ENCODE measurements at regions not wholly inside any gene's neighbourhood (a gene's known extent, or its start where the extent isn't known, plus 50 kb on each side); places are given as distances from the start of the nearest gene placed in this dataset.

GRCh38 chr3:67765575-67765974, 111.2 kb upstream of the SUCLG2 start:
- H3K4me3 ChIP-seq = no peak overlapping the region
- no peak overlapping the region for H3K27ac ChIP-seq

GRCh38 chr3:67745296-67745695, 90.9 kb upstream of the SUCLG2 start:
- no peak overlapping the region for H3K27ac ChIP-seq
- no peak overlapping the region for H3K4me3 ChIP-seq

GRCh38 chr3:67744699-67745098, 90.3 kb upstream of the SUCLG2 start:
- H3K27ac ChIP-seq = no peak overlapping the region
- H3K4me3 ChIP-seq = no peak overlapping the region

GRCh38 chr3:67739851-67740250, 85.4 kb upstream of the SUCLG2 start:
- H3K4me3 ChIP-seq = no peak overlapping the region
- no peak overlapping the region for H3K27ac ChIP-seq

GRCh38 chr3:67737906-67738865, 83.8 kb upstream of the SUCLG2 start:
- Histone ChIP-seq H3K4me3 (no peak overlapping the region), H3K27ac (no peak overlapping the region)

GRCh38 chr3:67737140-67737539, 82.7 kb upstream of the SUCLG2 start:
- no peak overlapping the region for H3K27ac ChIP-seq
- no peak overlapping the region for H3K4me3 ChIP-seq

- Histone ChIP-seq H3K27ac (no peak overlapping the region), H3K4me3 (no peak overlapping the region)
Observed at GRCh38 chr3:67733269-67733950, 79.0 kb upstream of the SUCLG2 start.

GRCh38 chr3:67724434-67724833, 70.0 kb upstream of the SUCLG2 start:
- no peak overlapping the region for H3K4me3 ChIP-seq
- H3K27ac ChIP-seq = no peak overlapping the region

- no peak overlapping the region for H3K4me3 ChIP-seq
- H3K27ac ChIP-seq = no peak overlapping the region
Observed at GRCh38 chr3:67723863-67724262, 69.5 kb upstream of the SUCLG2 start.

GRCh38 chr3:67719333-67719732, 64.9 kb upstream of the SUCLG2 start:
- no peak overlapping the region for H3K4me3 ChIP-seq
- no peak overlapping the region for H3K27ac ChIP-seq

- no peak overlapping the region for H3K27ac ChIP-seq
- H3K4me3 ChIP-seq = no peak overlapping the region
Observed at GRCh38 chr3:67715971-67716370, 61.6 kb upstream of the SUCLG2 start.

- no peak overlapping the region for H3K27ac ChIP-seq
- no peak overlapping the region for H3K4me3 ChIP-seq
Observed at GRCh38 chr3:67713764-67714469, 59.5 kb upstream of the SUCLG2 start.

GRCh38 chr3:67712259-67712658, 57.8 kb upstream of the SUCLG2 start:
- Histone ChIP-seq H3K4me3 (no peak overlapping the region), H3K27ac (no peak overlapping the region)

GRCh38 chr3:67710396-67710795, 56.0 kb upstream of the SUCLG2 start:
- H3K4me3 ChIP-seq = no peak overlapping the region

GRCh38 chr3:67706934-67707333, 52.5 kb upstream of the SUCLG2 start:
- Histone ChIP-seq H3K27ac (no peak overlapping the region), H3K4me3 (no peak overlapping the region)

More at GRCh38 chr3:67710396-67710795, 56.0 kb upstream of the SUCLG2 start:
- no peak overlapping the region for H3K27ac ChIP-seq

GRCh38 chr3:67704322-67704721, 49.9 kb upstream of the SUCLG2 start:
- H3K27ac ChIP-seq = no peak overlapping the region

More at GRCh38 chr3:67704322-67704721, 49.9 kb upstream of the SUCLG2 start:
- H3K4me3 ChIP-seq = no peak overlapping the region

All from skin epidermis (tissue), 12 donors.